HEK293T (cell line): ENCODE measurements at regions not wholly inside any gene's neighbourhood (a gene's known extent, or its start where the extent isn't known, plus 50 kb on each side); places are given as distances from the start of the nearest gene placed in this dataset.

Experiments
- CTCF ChIA-PET: fragments of 350-600 bp; formaldehyde crosslinking; extraction: SDS; loops from one replicate; lab custom pipeline; 2021; ENCODE audit warnings: antibody characterized with exemption, inconsistent platforms; lab: Yijun Ruan, JAX
- POLR2A ChIA-PET: fragments of 350-600 bp; formaldehyde crosslinking; extraction: SDS; loops from one replicate; lab custom pipeline; 2020; ENCODE audit warnings: antibody characterized with exemption, inconsistent platforms; lab: Yijun Ruan, JAX
- DNase-seq: peaks from one replicate; pipeline ENCODE4 v3.0.0; 2012; ENCODE audit warnings: mixed read lengths; ENCODE audit errors: extremely low spot score
- ARNT ChIP-seq: fragments of 450-650 bp; IDR thresholded peaks from 2 replicates; pipeline ENCODE4 v1.6.1; 2017; ENCODE audit warnings: mild to moderate bottlenecking
- BHLHE40 ChIP-seq: fragments of 450-650 bp; IDR thresholded peaks from 2 replicates; pipeline ENCODE4 v1.6.1; 2016; ENCODE audit warnings: mild to moderate bottlenecking, moderate library complexity, borderline replicate concordance
- CTBP1 ChIP-seq: fragments of 450-650 bp; IDR thresholded peaks from 2 replicates; pipeline ENCODE4 v1.6.1; 2016; ENCODE audit warnings: borderline replicate concordance
- ELF4 ChIP-seq: fragments of 450-650 bp; IDR thresholded peaks from 2 replicates; pipeline ENCODE4 v1.6.1; 2017; ENCODE audit warnings: antibody characterized with exemption
- FOXA1 ChIP-seq: fragments of 450-650 bp; IDR thresholded peaks from 2 replicates; pipeline ENCODE4 v1.6.1; 2016; ENCODE audit warnings: mild to moderate bottlenecking
- FOXK2 ChIP-seq: fragments of 450-650 bp; IDR thresholded peaks from 2 replicates; pipeline ENCODE4 v1.6.1; 2016; ENCODE audit warnings: mild to moderate bottlenecking
- FOXM1 ChIP-seq: fragments of 450-650 bp; IDR thresholded peaks from 2 replicates; pipeline ENCODE4 v1.6.1; 2017; ENCODE audit warnings: mild to moderate bottlenecking, borderline replicate concordance
- HDGF ChIP-seq: fragments of 450-650 bp; IDR thresholded peaks from 2 replicates; pipeline ENCODE4 v1.6.1; 2017; ENCODE audit warnings: antibody characterized with exemption, borderline replicate concordance
- L3MBTL2 ChIP-seq: fragments of 450-650 bp; conservative IDR thresholded peaks from 2 replicates; pipeline ENCODE4 v1.6.1; 2016; ENCODE audit warnings: mild to moderate bottlenecking
- LEF1 ChIP-seq: fragments of 450-650 bp; IDR thresholded peaks from 2 replicates; pipeline ENCODE4 v1.6.1; 2017; ENCODE audit warnings: mild to moderate bottlenecking, borderline replicate concordance
- NFRKB ChIP-seq: fragments of 450-650 bp; IDR thresholded peaks from 2 replicates; pipeline ENCODE4 v1.6.1; 2016; ENCODE audit warnings: mild to moderate bottlenecking, moderate library complexity
- SP1 ChIP-seq: fragments of 450-650 bp; IDR thresholded peaks from 2 replicates; pipeline ENCODE4 v1.6.1; 2017
- SUZ12 ChIP-seq: fragments of 450-650 bp; IDR thresholded peaks from 2 replicates; pipeline ENCODE4 v1.6.1; 2016; ENCODE audit warnings: mild to moderate bottlenecking
- TARDBP ChIP-seq: fragments of 450-650 bp; IDR thresholded peaks from 2 replicates; pipeline ENCODE4 v1.6.1; 2016
- ZNF384 ChIP-seq: fragments of 450-650 bp; IDR thresholded peaks from 2 replicates; pipeline ENCODE4 v1.6.1; 2016
- TF ChIP-seq, protein P1 (sequence below): fragments of 450-650 bp; IDR thresholded peaks from 2 replicates; pipeline ENCODE4 v1.6.1; 2016

DNA sequence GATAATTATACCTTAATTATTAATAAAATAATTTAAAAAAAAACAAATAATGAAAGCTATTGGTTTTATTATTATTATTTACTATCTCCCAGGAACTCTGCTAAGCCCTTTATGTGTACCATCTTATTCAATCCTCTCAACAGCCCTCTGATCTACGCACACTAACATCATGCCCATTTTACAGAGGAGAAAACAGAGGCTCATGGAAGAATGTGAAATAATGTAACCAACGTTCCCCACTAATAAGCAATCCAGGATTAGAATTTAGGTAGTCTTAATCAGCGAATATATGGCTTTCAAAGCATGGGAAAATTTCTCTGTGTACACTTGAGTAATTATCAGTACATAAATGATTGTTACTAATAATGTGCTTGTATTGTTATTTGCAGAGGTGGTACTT is 89.0 kb downstream of the MAFB start:
- ChIA-PET CTCF (no interaction called here), POLR2A (no interaction called here)
- no peak for TF ChIP-seq NFRKB
- no peak for TF ChIP-seq SUZ12
- TF ChIP-seq FOXM1 = no peak
- TF ChIP-seq L3MBTL2 = no peak
- TF ChIP-seq HDGF = no peak
- no peak for TF ChIP-seq ZNF384
- no peak for TF ChIP-seq TARDBP
- TF ChIP-seq, protein P1, sequence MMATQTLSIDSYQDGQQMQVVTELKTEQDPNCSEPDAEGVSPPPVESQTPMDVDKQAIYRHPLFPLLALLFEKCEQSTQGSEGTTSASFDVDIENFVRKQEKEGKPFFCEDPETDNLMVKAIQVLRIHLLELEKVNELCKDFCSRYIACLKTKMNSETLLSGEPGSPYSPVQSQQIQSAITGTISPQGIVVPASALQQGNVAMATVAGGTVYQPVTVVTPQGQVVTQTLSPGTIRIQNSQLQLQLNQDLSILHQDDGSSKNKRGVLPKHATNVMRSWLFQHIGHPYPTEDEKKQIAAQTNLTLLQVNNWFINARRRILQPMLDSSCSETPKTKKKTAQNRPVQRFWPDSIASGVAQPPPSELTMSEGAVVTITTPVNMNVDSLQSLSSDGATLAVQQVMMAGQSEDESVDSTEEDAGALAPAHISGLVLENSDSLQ = no peak
- TF ChIP-seq FOXA1 = no peak
- no peak for TF ChIP-seq LEF1
- no peak for TF ChIP-seq BHLHE40
- TF ChIP-seq SP1 = no peak
- no peak for TF ChIP-seq CTBP1
- TF ChIP-seq ARNT = no peak
- no peak for TF ChIP-seq FOXK2
- no peak for TF ChIP-seq ELF4
- no peak for DNase-seq

DNA sequence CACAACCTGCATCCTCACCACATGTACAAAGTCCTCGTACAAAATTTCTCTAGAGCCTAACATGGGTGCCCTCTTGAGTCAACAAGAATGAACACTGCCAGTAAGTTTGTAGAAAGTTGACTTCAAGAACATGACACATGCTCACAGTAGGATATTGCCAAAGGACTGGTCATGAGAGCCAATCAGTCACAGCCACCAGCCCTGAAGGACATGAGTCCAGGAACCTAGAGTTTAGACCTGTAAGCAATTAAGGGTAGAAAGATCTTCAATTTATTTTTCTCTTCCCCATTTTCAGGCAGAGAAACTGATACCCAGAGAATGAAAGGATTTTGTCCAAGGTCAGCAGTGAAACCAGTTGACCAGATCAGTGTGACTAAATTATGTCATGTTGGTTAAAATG is 96.1 kb downstream of the MAFB start:
- POLR2A ChIA-PET = no interaction called here
- DNase-seq = no peak
- TF ChIP-seq FOXA1 = no peak
- no peak for TF ChIP-seq FOXK2
- TF ChIP-seq HDGF = no peak
- no peak for TF ChIP-seq TARDBP
- no peak for TF ChIP-seq LEF1
- CTCF ChIA-PET = no interaction called here

DNA sequence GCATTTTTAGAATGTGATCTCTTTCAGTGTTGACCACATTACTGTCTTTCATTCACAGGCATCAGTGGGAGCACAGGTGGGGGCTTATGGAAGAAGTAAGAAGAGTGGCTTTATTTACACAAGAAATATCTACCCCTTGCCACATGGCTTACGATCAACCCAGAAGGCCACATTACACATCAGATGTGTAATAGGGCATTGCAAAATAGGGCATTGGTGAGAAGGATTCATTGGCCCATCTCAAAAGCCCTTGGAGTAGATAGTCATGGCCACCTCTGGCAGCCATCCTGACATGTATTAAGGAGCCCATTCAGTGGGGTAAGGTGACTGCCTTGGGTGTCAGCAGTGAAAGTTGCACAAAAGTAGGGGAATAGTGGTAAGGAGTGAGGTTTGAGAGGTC is 97.5 kb downstream of the MAFB start:
- no peak for TF ChIP-seq L3MBTL2
- no peak for TF ChIP-seq FOXA1
- no peak for TF ChIP-seq ELF4
- TF ChIP-seq TARDBP = no peak
- no peak for TF ChIP-seq NFRKB
- TF ChIP-seq, protein P1 = no peak
- no peak for TF ChIP-seq FOXM1
- POLR2A ChIA-PET = no interaction called here
- CTCF ChIA-PET = interaction anchor here (0.5 kb wide), 1 partner anchor 140 kb away, joined by 4 read pairs; no protein-coding TSS in a partner anchor
- no peak for DNase-seq

DNA sequence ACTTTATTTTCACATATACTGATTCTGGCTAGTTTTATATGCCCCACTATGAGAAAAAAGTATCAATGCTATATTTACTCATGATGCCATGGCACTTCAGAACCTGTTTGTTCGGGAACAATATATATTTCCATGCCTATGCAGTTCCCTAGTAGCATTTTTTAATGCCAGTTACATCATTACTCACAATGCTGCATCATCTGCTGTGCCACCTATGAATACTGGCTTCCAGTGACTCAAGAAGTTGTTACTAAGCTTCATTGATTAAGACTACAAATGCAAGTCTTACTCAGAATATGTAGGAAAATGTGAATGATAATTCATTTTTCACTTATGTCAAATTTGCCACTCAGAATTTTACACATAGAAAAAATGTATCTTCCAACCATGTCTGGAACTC is 97.9 kb downstream of the MAFB start:
- ChIA-PET POLR2A (no interaction called here), CTCF (no interaction called here)
- no peak for DNase-seq
- TF ChIP-seq BHLHE40 (no peak), CTBP1 (no peak), FOXM1 (no peak), SP1 (no peak), HDGF (no peak), ZNF384 (no peak), FOXK2 (no peak), L3MBTL2 (no peak), ARNT (no peak), LEF1 (no peak), SUZ12 (no peak), NFRKB (no peak), FOXA1 (no peak), ELF4 (no peak), TARDBP (no peak)
- TF ChIP-seq, protein P1 = no peak

DNA sequence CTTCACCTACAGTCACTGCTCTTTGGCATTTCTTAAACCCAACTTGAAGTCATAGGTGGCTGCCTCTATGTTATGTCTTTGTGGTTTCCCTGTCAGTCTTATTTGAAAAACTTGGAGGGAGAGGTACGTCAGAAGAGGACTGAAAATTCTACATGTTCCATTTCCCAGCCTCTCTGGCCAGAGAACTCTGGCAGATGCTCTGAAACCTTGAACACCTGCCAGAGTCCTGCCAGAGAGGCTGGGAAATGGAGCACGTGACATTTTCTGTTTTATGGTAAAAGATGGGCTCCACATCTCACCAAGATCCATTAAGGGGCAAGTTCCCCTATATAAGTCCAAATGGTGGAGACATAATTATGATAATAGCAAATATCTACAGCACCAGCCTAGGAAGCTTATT is 99.5 kb downstream of the MAFB start:
- no peak for DNase-seq
- POLR2A ChIA-PET = no interaction called here
- CTCF ChIA-PET = no interaction called here
- TF ChIP-seq FOXM1 (no peak), BHLHE40 (no peak), CTBP1 (no peak)

DNA sequence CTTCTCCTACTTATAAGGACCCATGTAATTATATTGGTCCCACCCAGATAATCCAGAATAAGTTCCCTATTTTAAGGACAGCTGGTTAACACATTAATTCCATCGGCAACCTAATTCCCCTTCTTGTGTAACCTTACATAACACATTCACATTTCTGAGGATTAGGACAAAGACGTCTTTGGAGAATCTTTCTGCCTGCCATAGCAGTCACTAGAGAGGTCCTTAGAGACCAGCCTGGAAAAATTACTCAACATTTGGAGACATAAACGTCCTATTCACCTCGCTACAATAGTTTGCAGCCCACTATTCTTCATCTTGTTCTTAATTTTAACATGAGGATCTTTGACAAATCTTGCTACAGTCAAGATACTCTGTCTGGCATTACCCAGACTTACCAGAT is 100.1 kb downstream of the MAFB start:
- ChIA-PET POLR2A (no interaction called here), CTCF (no interaction called here)
- no peak for DNase-seq
- TF ChIP-seq NFRKB = no peak
- TF ChIP-seq CTBP1 = no peak
- no peak for TF ChIP-seq ELF4
- TF ChIP-seq FOXM1 = no peak

DNA sequence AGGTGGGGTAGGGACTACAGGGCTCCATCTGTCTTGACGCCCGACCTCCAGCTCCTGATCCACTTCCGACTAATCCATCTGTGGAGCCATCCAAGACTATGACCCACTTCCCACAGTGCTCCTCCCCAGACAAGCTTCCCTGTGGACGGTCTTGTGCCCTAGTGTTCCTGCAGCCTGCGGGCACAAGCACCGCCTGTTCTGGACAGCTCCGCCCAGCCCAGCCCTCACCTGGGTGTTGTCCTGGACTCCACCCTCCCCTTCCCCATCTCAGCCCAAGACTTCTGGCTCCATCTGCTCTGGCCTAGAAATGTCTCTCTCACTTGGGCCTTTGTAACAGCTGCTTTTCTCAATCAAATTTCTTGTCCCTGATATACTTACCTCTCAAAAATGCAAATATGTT is 102.0 kb downstream of the MAFB start:
- ChIA-PET CTCF (no interaction called here), POLR2A (no interaction called here)
- DNase-seq = no peak
- no peak for TF ChIP-seq FOXK2
